Left ventricle myocardium inferior (tissue), 1 donor: ENCODE measurements at regions not wholly inside any gene's neighbourhood (a gene's known extent, or its start where the extent isn't known, plus 50 kb on each side); places are given as distances from the start of the nearest gene placed in this dataset.

Source experiments
- DNase-seq: peaks from one replicate; pipeline ENCODE4 v3.0.0-alpha.2; 2020
- H3K27ac ChIP-seq: fragments of 200-600 bp; replicated peaks from 2 replicates; pipeline ENCODE4 v1.8.0; 2021
- H3K27me3 ChIP-seq: fragments of 200-600 bp; 2 replicates; pipeline ENCODE4 v1.8.0; 2021; ENCODE audit warnings: low read depth
- H3K36me3 ChIP-seq: fragments of 200-600 bp; 2 replicates; pipeline ENCODE4 v1.8.0; 2021
- H3K4me1 ChIP-seq: fragments of 200-600 bp; 2 replicates; pipeline ENCODE4 v1.8.0; 2021
- H3K4me3 ChIP-seq: fragments of 200-600 bp; 2 replicates; pipeline ENCODE4 v1.8.0; 2021; ENCODE audit warnings: mild to moderate bottlenecking, moderate library complexity
- H3K9me3 ChIP-seq: fragments of 200-600 bp; replicated peaks from 2 replicates; pipeline ENCODE4 v1.8.0; 2021
- CTCF ChIP-seq: fragments of 200-600 bp; IDR thresholded peaks from 2 replicates; pipeline ENCODE4 v1.8.0; 2021; ENCODE audit warnings: antibody characterized with exemption, mild to moderate bottlenecking, borderline replicate concordance
- intact Hi-C: fragments of 100-400 bp; cut with micrococcal nuclease; formaldehyde crosslinking; loops from one replicate; pipeline ENCODE4 v1.11.0; 2022
- donor health status: DM: no; HTN: yes; CAD: no; lungs with severe emphysema.

GRCh38 chr15:38665586-38666305 is 101.1 kb upstream of the RASGRP1 start:
- no peak overlapping the region for H3K27ac ChIP-seq
- H3K4me3 ChIP-seq, result no peak overlapping the region
- H3K27me3 ChIP-seq, result peaks cover 17% of the 10 kb centered on the region
- H3K4me1 ChIP-seq, result no peaks in the 10 kb centered on the region
- intact Hi-C loops, result no loop called here
- no peak for TF ChIP-seq CTCF
- H3K36me3 ChIP-seq, result no peaks in the 10 kb centered on the region
- no peaks in the 10 kb centered on the region for H3K9me3 ChIP-seq
- no peak for DNase-seq

- intact Hi-C loops, result no loop called here
- Histone ChIP-seq H3K27me3 (peaks cover 14% of the 10 kb centered on the region), H3K9me3 (no peaks in the 10 kb centered on the region), H3K36me3 (no peaks in the 10 kb centered on the region), H3K27ac (no peak overlapping the region), H3K4me3 (no peak overlapping the region), H3K4me1 (no peaks in the 10 kb centered on the region)
- TF ChIP-seq CTCF, result no peak
- no peak for DNase-seq
These were observed 102.4 kb upstream of the RASGRP1 start for GRCh38 chr15:38666865-38667510.

GRCh38 chr15:38667890-38668850 is 103.6 kb upstream of the RASGRP1 start:
- Histone ChIP-seq H3K27me3 (peaks cover 17% of the 10 kb centered on the region), H3K4me1 (no peaks in the 10 kb centered on the region), H3K9me3 (no peaks in the 10 kb centered on the region), H3K27ac (no peak overlapping the region), H3K36me3 (no peaks in the 10 kb centered on the region), H3K4me3 (no peak overlapping the region)
- DNase-seq, result no peak
- TF ChIP-seq CTCF, result no peak
- intact Hi-C loops, result no loop called here

GRCh38 chr15:38668898-38669391 is 104.3 kb upstream of the RASGRP1 start:
- peaks cover 17% of the 10 kb centered on the region for H3K27me3 ChIP-seq
- no peak for DNase-seq
- TF ChIP-seq CTCF, result no peak
- no peaks in the 10 kb centered on the region for H3K4me1 ChIP-seq
- H3K4me3 ChIP-seq, result no peak overlapping the region
- no peaks in the 10 kb centered on the region for H3K36me3 ChIP-seq
- H3K27ac ChIP-seq, result no peak overlapping the region
- intact Hi-C loops, result no loop called here
- no peaks in the 10 kb centered on the region for H3K9me3 ChIP-seq
